Amniotic epithelial cell (primary cell): ENCODE measurements at regions not wholly inside any gene's neighbourhood (a gene's known extent, or its start where the extent isn't known, plus 50 kb on each side); places are given as distances from the start of the nearest gene placed in this dataset.
"Not testable (repeated sequence)": the region's sequence is repeated elsewhere in the genome, so short reads cannot be mapped to it uniquely, and the experiment has no call there.

Source experiments
- DNase-seq: peaks from one replicate; pipeline ENCODE4 v3.0.0-alpha.2; 2010; ENCODE audit warnings: low read depth

- no peak for DNase-seq
Observed at GRCh38 chr4:79217025-79217424, 108.8 kb downstream of the NAA11 start.

GRCh38 chr4:79213702-79214101 is 112.2 kb downstream of the NAA11 start:
- DNase-seq: no peak

- no peak for DNase-seq
Observed at GRCh38 chr4:79213010-79213409, 112.9 kb downstream of the NAA11 start.

- no peak for DNase-seq
Observed at GRCh38 chr4:79212311-79212710, 113.5 kb downstream of the NAA11 start.

GRCh38 chr4:79211490-79211889 is 114.4 kb downstream of the NAA11 start:
- no peak for DNase-seq

- no peak for DNase-seq
Observed at GRCh38 chr4:79210636-79211049, 115.2 kb downstream of the NAA11 start.

GRCh38 chr4:79209822-79210635 is 115.8 kb downstream of the NAA11 start:
- peak; percentile 9 for DNase-seq

GRCh38 chr4:79209081-79209480 is 116.8 kb downstream of the NAA11 start:
- DNase-seq: no peak

- DNase-seq: no peak
Observed at GRCh38 chr4:79207281-79207680, 118.6 kb downstream of the NAA11 start.

- DNase-seq: no peak
Observed at GRCh38 chr4:79206660-79207059, 119.2 kb downstream of the NAA11 start.

GRCh38 chr4:79205121-79205520 is 120.7 kb downstream of the NAA11 start:
- DNase-seq: no peak

GRCh38 chr4:79201971-79202370 is 123.9 kb downstream of the NAA11 start:
- DNase-seq: no peak

- DNase-seq: no peak
Observed at GRCh38 chr4:79199743-79200142, 126.1 kb downstream of the NAA11 start.

- no peak for DNase-seq
Observed at GRCh38 chr4:79198951-79199587, 126.8 kb downstream of the NAA11 start.

GRCh38 chr4:79197275-79198009 is 128.4 kb downstream of the NAA11 start:
- DNase-seq: no peak

GRCh38 chr4:79191292-79191691 is 134.6 kb downstream of the NAA11 start:
- DNase-seq: not testable (repeated sequence)

- no peak for DNase-seq
Observed at GRCh38 chr4:79185526-79186045, 140.3 kb downstream of the NAA11 start.

GRCh38 chr4:79184476-79184875 is 141.4 kb downstream of the NAA11 start:
- no peak for DNase-seq

- no peak for DNase-seq
Observed at GRCh38 chr4:79182209-79182608, 143.7 kb downstream of the NAA11 start.

GRCh38 chr4:79181190-79181589 is 144.7 kb downstream of the NAA11 start:
- DNase-seq: no peak

- DNase-seq: no peak
Observed at GRCh38 chr4:79178760-79179159, 147.1 kb downstream of the NAA11 start.

GRCh38 chr4:79177388-79177787 is 148.5 kb downstream of the NAA11 start:
- DNase-seq: no peak

GRCh38 chr4:79176351-79176750 is 149.5 kb downstream of the NAA11 start:
- no peak for DNase-seq
